Panc1 (cell line): ENCODE measurements at regions not wholly inside any gene's neighbourhood (a gene's known extent, or its start where the extent isn't known, plus 50 kb on each side); places are given as distances from the start of the nearest gene placed in this dataset.

ENCODE experiments used
- CTCF ChIP-seq: fragments of 450-650 bp; IDR thresholded peaks from 2 replicates; pipeline ENCODE4 v1.5.1; 2017; ENCODE audit warnings: mild to moderate bottlenecking
- POLR2AphosphoS5 ChIP-seq: IDR thresholded peaks from 2 replicates; pipeline ENCODE4 v1.6.1; 2012; ENCODE audit warnings: mild to moderate bottlenecking, low read depth, low read length, moderate library complexity

- TF ChIP-seq CTCF (no peak), POLR2AphosphoS5 (no peak)
Measured at GRCh38 chr10:125451319-125451718, 231.6 kb downstream of the TEX36 start.
